ENCODE measurements at regions not wholly inside any gene's neighbourhood (a gene's known extent, or its start where the extent isn't known, plus 50 kb on each side); places are given as distances from the start of the nearest gene placed in this dataset.

- TF ChIP-seq, protein P1, sequence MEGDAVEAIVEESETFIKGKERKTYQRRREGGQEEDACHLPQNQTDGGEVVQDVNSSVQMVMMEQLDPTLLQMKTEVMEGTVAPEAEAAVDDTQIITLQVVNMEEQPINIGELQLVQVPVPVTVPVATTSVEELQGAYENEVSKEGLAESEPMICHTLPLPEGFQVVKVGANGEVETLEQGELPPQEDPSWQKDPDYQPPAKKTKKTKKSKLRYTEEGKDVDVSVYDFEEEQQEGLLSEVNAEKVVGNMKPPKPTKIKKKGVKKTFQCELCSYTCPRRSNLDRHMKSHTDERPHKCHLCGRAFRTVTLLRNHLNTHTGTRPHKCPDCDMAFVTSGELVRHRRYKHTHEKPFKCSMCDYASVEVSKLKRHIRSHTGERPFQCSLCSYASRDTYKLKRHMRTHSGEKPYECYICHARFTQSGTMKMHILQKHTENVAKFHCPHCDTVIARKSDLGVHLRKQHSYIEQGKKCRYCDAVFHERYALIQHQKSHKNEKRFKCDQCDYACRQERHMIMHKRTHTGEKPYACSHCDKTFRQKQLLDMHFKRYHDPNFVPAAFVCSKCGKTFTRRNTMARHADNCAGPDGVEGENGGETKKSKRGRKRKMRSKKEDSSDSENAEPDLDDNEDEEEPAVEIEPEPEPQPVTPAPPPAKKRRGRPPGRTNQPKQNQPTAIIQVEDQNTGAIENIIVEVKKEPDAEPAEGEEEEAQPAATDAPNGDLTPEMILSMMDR (IDR thresholded peaks at IDR 0.05 in 2 of 3, conservative IDR thresholded peaks at IDR 0.05 in 1 of 3; ENCODE audit: borderline replicate concordance in 1 of 3, insufficient read depth in 1 of 3, low read depth in 2 of 3, low read length in 2 of 3), result no peak
- TF ChIP-seq SRF (IDR thresholded peaks at IDR 0.05; ENCODE audit: low read depth), result no peak
- TF ChIP-seq POLR2AphosphoS5 (IDR thresholded peaks at IDR 0.05; ENCODE audit: low read depth, low read length), result no peak
- TF ChIP-seq TCF7L2 (IDR thresholded peaks at IDR 0.05; ENCODE audit: borderline replicate concordance, extremely low read depth, insufficient read depth, insufficient read length), result no peak
- no peak for TF ChIP-seq CBX3 (IDR thresholded peaks at IDR 0.05; ENCODE audit: low read depth)
- no peak for TF ChIP-seq CEBPB (IDR thresholded peaks at IDR 0.05; ENCODE audit: low read depth)
- no peak for TF ChIP-seq POLR2A (IDR thresholded peaks at IDR 0.05; ENCODE audit: borderline replicate concordance, extremely low read depth, insufficient read depth, insufficient read length)
- TF ChIP-seq YY1 (IDR thresholded peaks at IDR 0.05; ENCODE audit: extremely low read depth, insufficient replicate concordance, low read depth, low read length), result no peak
- no peak for TF ChIP-seq RAD21 (IDR thresholded peaks at IDR 0.05; ENCODE audit: low read depth)
- TF ChIP-seq MAX (IDR thresholded peaks at IDR 0.05), result no peak
- TF ChIP-seq JUND (IDR thresholded peaks at IDR 0.05), result no peak
- TF ChIP-seq EZH2 (IDR thresholded peaks at IDR 0.05), result no peak
- TF ChIP-seq SIN3A (IDR thresholded peaks at IDR 0.05; ENCODE audit: low read depth), result no peak
- TF ChIP-seq, protein P2, sequence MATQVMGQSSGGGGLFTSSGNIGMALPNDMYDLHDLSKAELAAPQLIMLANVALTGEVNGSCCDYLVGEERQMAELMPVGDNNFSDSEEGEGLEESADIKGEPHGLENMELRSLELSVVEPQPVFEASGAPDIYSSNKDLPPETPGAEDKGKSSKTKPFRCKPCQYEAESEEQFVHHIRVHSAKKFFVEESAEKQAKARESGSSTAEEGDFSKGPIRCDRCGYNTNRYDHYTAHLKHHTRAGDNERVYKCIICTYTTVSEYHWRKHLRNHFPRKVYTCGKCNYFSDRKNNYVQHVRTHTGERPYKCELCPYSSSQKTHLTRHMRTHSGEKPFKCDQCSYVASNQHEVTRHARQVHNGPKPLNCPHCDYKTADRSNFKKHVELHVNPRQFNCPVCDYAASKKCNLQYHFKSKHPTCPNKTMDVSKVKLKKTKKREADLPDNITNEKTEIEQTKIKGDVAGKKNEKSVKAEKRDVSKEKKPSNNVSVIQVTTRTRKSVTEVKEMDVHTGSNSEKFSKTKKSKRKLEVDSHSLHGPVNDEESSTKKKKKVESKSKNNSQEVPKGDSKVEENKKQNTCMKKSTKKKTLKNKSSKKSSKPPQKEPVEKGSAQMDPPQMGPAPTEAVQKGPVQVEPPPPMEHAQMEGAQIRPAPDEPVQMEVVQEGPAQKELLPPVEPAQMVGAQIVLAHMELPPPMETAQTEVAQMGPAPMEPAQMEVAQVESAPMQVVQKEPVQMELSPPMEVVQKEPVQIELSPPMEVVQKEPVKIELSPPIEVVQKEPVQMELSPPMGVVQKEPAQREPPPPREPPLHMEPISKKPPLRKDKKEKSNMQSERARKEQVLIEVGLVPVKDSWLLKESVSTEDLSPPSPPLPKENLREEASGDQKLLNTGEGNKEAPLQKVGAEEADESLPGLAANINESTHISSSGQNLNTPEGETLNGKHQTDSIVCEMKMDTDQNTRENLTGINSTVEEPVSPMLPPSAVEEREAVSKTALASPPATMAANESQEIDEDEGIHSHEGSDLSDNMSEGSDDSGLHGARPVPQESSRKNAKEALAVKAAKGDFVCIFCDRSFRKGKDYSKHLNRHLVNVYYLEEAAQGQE (IDR thresholded peaks at IDR 0.05; ENCODE audit: low read depth), result no peak
These were observed 1120.8 kb upstream of the TMEFF2 start for GRCh38 chr2:193315428-193316091.

All from HCT116 (cell line).